ENCODE measurements at regions not wholly inside any gene's neighbourhood (a gene's known extent, or its start where the extent isn't known, plus 50 kb on each side); places are given as distances from the start of the nearest gene placed in this dataset.

GRCh38 chr11:29208117-29208516, 808.7 kb downstream of the KCNA4 start:
- DNase-seq (ENCODE audit: insufficient read length, low spot score) (no peak), FAIRE-seq (no peak)
- no peak for TF ChIP-seq POLR2A (IDR thresholded peaks at IDR 0.05; ENCODE audit: low read depth, low read length)

GRCh38 chr11:29200791-29201562, 815.9 kb downstream of the KCNA4 start:
- no peak for TF ChIP-seq POLR2A (IDR thresholded peaks at IDR 0.05; ENCODE audit: low read depth, low read length)
- peak; percentile 11 for FAIRE-seq
- no peak for DNase-seq (ENCODE audit: insufficient read length, low spot score)

GRCh38 chr11:29190313-29190712, 826.5 kb downstream of the KCNA4 start:
- DNase-seq (ENCODE audit: insufficient read length, low spot score) (no peak), FAIRE-seq (no peak)
- no peak for TF ChIP-seq POLR2A (IDR thresholded peaks at IDR 0.05; ENCODE audit: low read depth, low read length)

GRCh38 chr11:29187215-29187614, 829.6 kb downstream of the KCNA4 start:
- no peak for TF ChIP-seq POLR2A (IDR thresholded peaks at IDR 0.05; ENCODE audit: low read depth, low read length)
- DNase-seq (ENCODE audit: insufficient read length, low spot score), result no peak
- peak; percentile 48 for FAIRE-seq

GRCh38 chr11:29184939-29185890, 831.6 kb downstream of the KCNA4 start:
- no peak for TF ChIP-seq POLR2A (IDR thresholded peaks at IDR 0.05; ENCODE audit: low read depth, low read length)
- FAIRE-seq, result peak; percentile 99
- peak; percentile 27 for DNase-seq (ENCODE audit: insufficient read length, low spot score)

- DNase-seq (ENCODE audit: insufficient read length, low spot score) (no peak), FAIRE-seq (no peak)
- TF ChIP-seq POLR2A (IDR thresholded peaks at IDR 0.05; ENCODE audit: low read depth, low read length), result no peak
Measured at GRCh38 chr11:29183301-29183700, 833.5 kb downstream of the KCNA4 start.

- DNase-seq (ENCODE audit: insufficient read length, low spot score) (no peak), FAIRE-seq (peak; percentile 96)
- TF ChIP-seq POLR2A (IDR thresholded peaks at IDR 0.05; ENCODE audit: low read depth, low read length), result no peak
Measured at GRCh38 chr11:29173660-29174062, 843.2 kb downstream of the KCNA4 start.

- TF ChIP-seq POLR2A (IDR thresholded peaks at IDR 0.05; ENCODE audit: low read depth, low read length), result no peak
- no peak for DNase-seq (ENCODE audit: insufficient read length, low spot score)
- no peak for FAIRE-seq
Measured at GRCh38 chr11:29171360-29171950, 845.4 kb downstream of the KCNA4 start.

- no peak for TF ChIP-seq POLR2A (IDR thresholded peaks at IDR 0.05; ENCODE audit: low read depth, low read length)
- FAIRE-seq (no peak), DNase-seq (ENCODE audit: insufficient read length, low spot score) (no peak)
Measured at GRCh38 chr11:29166306-29166705, 850.5 kb downstream of the KCNA4 start.

GRCh38 chr11:29163231-29163630, 853.6 kb downstream of the KCNA4 start:
- TF ChIP-seq POLR2A (IDR thresholded peaks at IDR 0.05; ENCODE audit: low read depth, low read length), result no peak
- DNase-seq (ENCODE audit: insufficient read length, low spot score), result no peak
- FAIRE-seq, result no peak

GRCh38 chr11:29162491-29162890, 854.3 kb downstream of the KCNA4 start:
- FAIRE-seq, result peak; percentile 43
- DNase-seq (ENCODE audit: insufficient read length, low spot score), result no peak
- TF ChIP-seq POLR2A (IDR thresholded peaks at IDR 0.05; ENCODE audit: low read depth, low read length), result no peak

GRCh38 chr11:29161191-29161590, 855.6 kb downstream of the KCNA4 start:
- TF ChIP-seq POLR2A (IDR thresholded peaks at IDR 0.05; ENCODE audit: low read depth, low read length), result no peak
- DNase-seq (ENCODE audit: insufficient read length, low spot score), result no peak
- FAIRE-seq, result peak; percentile 86

GRCh38 chr11:29159552-29160465, 857.0 kb downstream of the KCNA4 start:
- peak; percentile 12 for DNase-seq (ENCODE audit: insufficient read length, low spot score)
- FAIRE-seq, result peak; percentile 89
- no peak for TF ChIP-seq POLR2A (IDR thresholded peaks at IDR 0.05; ENCODE audit: low read depth, low read length)

All from H54 (cell line).